Left colon (tissue), 2 donors: ENCODE measurements at regions not wholly inside any gene's neighbourhood (a gene's known extent, or its start where the extent isn't known, plus 50 kb on each side); places are given as distances from the start of the nearest gene placed in this dataset.
"Not testable (repeated sequence)": the region's sequence is repeated elsewhere in the genome, so short reads cannot be mapped to it uniquely, and the experiment has no call there.

Source experiments
- ATAC-seq: fragments of 200-7000 bp; cut with Tn5 transposase; one replicate; pipeline ENCODE4 v1.9.1; 2020; ENCODE audit warnings: mild to moderate bottlenecking, moderate library complexity
- DNase-seq, 2 donors: peaks; one replicate each; pipeline ENCODE4 v3.0.0-alpha.2; 2020
- intact Hi-C, 2 donors: fragments of 100-400 bp; cut with DNase I in 1 of 2; cut with micrococcal nuclease in 1 of 2; formaldehyde crosslinking; loops; one replicate each; pipeline versions ENCODE4 v1.11.2 to v1.14.0; 2022; cut with DNase I, micrococcal nuclease
- donor health status: DM: no; HTN: no; CAD: no.
- donor health status: DM: yes; HTN: yes; CAD: no.

DNA sequence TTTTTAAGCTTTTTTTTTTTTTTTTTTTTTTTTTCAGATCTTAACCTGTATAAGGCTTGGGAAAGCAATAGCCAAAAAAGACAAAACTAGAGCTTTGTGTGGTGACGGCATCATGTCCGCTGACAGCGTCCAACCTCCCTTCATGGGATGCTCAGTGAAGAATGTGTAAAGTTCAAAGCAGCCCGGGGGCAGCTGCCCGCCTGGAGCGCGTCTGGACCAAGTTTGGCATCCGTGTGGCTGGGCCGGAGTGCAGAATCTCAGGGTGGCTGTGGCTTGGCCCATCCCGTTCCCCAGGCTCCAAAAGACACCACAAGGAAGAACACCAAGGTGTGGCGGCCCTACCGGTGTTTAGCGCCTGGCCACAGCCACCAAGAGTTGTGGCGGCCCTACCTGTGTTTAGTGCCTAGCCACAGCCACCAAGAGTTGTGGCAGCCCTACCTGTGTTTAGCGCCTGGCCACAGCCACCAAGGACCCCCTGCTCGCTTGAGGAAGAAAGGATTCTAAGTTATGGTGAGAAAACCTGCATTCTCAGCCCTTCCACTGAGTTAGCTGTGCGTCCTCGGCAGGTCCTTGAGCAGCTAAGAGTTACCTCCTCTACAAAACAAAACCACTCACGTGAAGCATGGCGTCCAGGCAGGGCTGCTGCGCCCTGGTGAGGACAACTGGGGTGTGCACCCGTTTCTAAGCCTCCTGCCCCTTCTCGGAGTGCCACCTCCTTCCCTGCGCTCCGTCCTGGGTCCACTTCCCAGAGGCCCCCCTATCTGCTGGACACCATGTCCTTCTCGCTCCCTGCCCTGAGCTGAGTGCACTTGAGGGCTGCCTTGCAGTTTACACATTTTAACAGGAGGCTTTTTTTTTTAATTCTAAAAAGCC is 103.6 kb upstream of the SALL3 start:
- no peak for DNase-seq
- intact Hi-C loops, result no loop called here
- ATAC-seq, result no peak

DNA sequence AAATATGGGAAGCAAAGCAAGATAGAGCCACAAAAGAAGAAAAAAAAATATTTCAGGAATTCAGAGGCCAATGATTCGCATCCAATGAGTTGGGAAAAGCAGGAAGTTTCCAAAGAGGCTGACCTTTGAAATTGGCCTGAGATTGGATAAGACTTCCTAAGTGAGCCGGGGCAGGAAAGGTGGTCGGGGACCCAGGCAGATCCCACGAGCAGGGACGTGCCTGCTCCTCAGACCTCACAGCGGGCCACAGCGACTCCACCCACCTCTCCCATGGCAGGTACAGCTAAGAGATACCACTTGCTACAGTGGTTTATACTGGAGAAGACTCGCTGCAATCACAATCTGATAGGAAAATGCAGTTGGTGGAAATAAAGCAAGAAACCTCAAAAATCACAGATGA is 102.8 kb upstream of the SALL3 start:
- DNase-seq (no peak), ATAC-seq (no peak)
- intact Hi-C loops, result no loop called here

DNA sequence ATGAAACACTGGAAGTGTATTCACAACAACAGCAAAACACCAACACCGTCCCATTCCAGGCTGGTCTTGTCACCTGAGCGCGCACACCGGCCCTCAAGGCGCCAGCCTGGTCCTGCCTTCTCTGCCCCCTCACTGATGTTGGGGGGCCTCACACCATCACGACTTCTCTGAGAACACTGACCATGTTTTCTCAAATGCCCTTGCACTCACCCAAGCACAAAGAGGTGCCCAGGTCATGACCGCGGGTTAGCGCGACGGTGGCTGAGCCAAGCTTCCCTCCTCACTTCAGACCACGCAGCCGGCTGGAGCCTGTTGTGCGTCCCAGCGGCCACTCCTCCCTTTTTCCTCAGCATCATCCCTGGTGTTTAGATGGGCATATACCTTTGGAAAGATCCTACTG is 101.3 kb upstream of the SALL3 start:
- ATAC-seq, result no peak
- no peak for DNase-seq
- intact Hi-C loops, result no loop called here

DNA sequence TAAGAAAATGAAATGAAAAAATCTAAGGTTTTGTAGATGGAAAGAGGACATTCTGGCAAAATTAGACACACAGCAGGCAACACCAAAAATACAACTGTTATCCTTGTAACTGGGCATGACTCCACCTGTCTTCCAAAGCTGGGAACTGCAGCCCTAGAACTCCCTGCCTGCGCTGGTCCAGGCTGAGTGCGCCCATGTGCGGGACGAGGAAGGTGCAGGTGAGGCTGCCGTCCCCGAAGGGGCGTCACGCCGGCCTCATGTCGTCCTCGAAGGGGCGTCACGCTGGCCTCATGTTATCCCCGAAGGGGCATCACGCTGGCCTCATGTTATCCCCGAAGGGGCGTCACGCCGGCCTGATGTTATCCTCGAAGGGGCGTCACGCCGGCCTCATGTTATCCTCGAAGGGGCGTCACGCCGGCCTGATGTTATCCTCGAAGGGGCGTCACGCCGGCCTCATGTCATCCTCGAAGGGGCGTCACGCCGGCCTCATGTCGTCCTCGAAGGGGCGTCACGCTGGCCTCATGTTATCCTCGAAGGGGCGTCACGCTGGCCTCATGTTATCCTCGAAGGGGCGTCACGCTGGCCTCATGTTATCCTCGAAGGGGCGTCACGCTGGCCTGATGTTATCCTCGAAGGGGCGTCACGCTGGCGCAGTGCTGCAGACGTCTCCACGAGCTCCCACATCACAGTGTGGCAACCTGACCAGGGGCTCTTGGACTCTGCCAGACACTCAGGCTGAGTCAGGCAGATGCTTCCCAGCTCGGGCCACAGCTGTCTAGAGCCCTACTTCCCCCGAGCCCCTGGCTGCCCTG is 100.3 kb upstream of the SALL3 start:
- intact Hi-C loops, result not testable (repeated sequence)
- peak; percentile 36 for ATAC-seq
- DNase-seq, result peak in 1 of 2 donors; percentile 15

DNA sequence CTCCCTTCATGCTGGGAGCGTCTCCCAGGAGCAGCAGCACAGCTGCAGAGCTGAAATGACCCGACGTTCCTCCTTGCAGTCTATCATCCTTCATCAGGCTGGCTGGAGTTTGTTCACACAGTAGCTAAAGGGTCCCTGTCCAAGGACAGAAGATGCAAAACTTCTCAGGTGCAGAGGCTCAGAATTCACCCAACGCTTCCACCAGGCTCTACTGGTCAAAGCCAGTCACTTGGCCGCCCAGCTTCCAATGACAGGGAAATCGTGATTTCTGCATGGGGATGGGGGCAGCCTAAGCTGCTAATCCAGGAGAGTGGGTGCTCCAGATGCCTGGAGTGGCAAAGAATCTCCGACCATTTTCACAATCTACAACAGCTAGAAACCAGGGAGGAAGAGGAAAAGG is 97.0 kb upstream of the SALL3 start:
- DNase-seq (no peak), ATAC-seq (no peak)
- intact Hi-C loops, result no loop called here

DNA sequence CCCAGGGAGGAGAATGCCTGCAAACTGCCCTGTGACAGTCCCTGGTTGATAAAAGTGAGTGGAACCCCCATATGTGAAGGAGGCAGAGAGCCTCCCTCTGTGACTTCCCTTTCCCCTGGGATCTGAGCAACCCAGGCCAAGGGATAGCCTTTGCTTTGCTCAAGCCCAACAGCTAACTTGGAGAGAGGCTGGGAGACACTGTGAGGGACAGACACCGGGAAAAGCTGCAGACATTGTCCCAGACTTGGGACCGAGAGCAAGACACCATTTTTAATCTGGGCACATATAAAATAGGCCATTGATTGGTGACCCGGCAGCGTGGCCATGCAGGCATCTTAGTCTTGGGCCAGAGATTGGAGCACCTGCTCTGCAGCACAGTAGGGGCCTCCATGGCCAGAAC is 96.1 kb upstream of the SALL3 start:
- no peak for ATAC-seq
- intact Hi-C loops, result no loop called here
- DNase-seq, result no peak

DNA sequence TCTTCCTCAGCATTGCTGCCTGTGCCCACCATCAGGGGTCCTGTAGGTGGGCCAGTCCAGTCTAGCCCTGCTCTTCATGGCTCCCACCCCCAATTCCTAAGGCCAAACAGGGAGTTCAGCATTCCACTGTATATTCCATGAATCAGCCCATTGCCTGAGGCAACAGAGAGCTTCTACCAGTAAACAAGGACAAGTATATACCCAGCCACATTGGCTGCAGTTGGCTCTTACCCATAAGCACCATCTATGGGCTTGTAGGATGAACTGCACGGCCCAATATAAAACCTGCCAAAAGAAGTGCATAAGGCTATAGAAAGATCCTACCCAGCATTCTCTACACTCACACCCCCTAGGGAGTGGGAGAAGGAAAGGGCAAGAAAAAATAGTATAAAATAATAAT is 95.1 kb upstream of the SALL3 start:
- no peak for DNase-seq
- intact Hi-C loops, result no loop called here
- ATAC-seq, result no peak

DNA sequence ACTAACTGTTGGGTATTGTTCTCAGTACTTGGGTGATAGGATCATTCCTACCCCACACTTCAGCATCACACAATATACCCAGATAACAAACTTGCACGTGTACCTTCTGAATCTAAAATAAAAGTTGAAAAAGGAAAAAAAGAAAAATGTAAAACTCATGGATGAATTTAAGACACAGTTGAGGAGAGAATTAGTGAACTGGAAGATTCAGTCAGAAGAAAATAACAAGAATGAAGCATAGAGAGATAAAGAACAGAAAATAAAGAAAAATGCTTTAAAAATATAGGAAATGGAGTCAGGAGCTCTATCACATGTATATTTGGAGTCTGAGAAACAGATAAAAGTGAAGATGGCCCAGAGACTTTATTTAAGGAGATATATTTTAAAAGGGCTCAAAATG is 90.4 kb upstream of the SALL3 start:
- DNase-seq (no peak), ATAC-seq (no peak)
- intact Hi-C loops, result no loop called here

DNA sequence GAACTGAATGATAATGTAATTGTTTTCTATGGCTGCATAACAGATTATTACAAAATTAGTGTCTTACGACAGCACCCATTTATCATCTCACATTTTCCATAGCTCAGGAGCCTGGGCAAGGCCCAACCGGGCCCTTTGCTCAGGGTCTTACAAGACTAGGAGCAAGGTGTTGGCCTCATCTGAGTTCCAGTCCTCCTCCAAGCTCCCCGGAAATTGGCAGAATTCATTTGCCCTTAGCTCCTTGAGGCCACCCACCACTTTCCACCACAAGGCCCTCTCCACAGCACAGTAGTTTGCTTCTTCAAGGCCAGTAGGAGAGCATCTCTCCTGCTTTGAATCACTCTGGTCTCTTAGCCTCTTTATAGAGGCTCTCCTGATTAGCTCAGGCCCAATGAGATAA is 89.2 kb upstream of the SALL3 start:
- intact Hi-C loops, result no loop called here
- ATAC-seq, result no peak
- DNase-seq, result no peak

DNA sequence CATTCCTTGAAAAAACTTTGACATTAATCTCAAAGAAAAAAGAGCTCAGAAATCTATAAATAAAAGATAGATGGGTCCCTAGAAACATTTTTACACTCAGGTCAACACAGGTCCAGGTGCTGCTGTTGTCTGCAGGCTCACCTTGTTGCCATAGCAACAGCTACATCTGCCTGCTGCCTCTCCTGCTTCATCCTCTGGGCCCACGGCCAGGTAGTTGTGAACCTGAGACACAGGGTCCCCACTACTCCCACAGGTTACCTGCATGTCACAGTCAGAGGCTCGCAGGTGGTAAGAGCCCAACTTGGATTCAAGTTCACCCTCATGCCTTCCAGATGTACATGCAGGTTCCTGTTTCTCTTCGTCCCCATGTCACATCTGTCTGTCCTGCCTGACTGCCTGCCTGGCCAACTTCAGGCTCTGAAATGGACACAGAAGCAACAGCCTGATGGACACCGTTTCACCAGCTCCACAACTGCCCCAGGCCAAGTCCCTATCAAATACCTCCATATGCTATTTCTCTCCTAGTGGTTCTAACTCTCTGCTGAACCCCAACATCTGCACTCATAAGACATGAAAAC is 88.3 kb upstream of the SALL3 start:
- ATAC-seq (no peak), DNase-seq (no peak)
- intact Hi-C loops, result no loop called here

DNA sequence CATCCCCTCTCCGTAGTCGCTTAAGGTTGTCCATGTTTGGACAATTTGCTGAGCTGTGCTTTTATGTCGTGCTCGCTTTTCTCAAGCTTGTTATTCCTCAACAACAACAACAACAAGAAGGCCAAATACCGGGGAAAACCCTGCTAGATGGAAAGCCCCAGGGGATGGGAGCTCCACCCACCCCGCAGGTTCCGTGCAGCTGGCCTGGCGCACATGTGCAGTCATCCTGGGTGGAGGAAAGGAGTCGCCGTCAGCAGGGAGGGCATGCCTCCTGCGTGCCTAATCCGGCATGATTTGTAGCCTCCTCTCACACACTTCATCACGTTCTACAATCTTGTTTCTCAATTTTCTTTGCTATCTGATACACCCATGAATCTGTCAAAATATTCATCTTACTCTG is 87.4 kb upstream of the SALL3 start:
- ATAC-seq (no peak), DNase-seq (no peak)
- intact Hi-C loops, result no loop called here

DNA sequence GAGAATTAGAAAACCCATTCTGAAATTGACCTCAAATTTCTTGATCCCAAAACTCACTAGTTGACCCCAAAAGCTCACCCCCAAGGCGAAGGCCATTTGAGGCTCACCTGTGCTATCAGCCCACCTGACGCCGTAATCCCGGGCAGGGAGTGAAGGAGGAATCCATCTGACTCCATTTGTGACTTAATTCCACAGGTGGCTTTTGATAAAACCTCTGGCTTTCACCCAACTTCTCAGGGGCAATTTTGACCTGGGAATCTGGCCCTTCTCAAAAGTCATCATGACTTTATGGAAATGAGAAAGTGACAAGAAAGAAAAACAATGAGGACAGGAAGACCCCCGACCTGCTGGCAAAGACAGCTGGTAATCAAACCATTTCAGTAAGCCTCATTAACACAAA is 86.9 kb upstream of the SALL3 start:
- DNase-seq, result no peak
- intact Hi-C loops, result no loop called here
- ATAC-seq, result no peak

DNA sequence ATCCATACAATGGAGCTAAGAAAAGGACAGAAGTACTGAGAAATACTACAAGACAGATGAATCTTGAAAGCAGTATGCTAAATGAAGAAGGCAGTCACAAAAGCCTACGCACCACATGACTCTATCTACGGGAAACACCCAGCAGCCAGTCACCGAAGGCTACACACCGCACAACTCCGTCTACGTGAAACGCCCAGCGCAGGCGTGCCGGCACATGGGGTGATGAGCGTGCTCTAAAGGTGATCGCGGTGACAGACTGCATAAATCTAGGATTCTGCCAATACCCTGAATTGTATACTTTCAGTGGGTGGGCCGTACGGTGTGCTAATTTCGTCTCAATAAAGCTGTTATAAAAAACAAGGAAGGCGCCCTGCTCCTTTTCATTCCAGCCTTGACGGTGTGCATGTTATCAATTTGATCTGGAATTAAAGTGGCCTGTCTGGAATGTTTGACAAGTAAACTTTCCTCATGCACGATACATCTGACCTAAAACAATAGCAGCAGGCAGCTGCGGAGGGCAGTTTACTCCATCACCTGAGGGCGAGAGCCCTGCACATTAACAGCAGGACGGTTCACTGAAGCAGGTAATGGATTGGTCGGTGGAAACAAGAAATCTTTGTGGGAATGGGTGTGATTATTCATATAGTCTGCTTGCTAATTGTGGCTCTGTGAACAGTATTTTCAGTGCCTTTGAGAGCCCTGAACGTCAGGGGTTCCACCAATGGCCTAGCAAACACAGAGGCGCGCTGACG is 86.2 kb upstream of the SALL3 start:
- DNase-seq (no peak), ATAC-seq (no peak)
- intact Hi-C loops, result no loop called here

DNA sequence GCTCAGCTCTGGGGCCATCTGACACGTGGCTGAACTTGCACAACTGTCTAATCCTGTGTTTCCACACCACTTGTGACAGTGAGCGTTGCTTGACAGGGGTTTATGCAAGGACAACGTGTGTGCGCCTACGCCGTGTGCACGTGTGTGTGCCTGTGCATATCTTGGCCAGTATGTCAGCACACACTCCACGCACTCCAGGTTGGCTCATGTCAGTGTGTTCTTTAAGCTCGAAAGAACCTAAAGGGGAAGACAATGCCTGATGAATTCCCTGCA is 85.6 kb upstream of the SALL3 start:
- no peak for DNase-seq
- intact Hi-C loops, result no loop called here
- no peak for ATAC-seq

DNA sequence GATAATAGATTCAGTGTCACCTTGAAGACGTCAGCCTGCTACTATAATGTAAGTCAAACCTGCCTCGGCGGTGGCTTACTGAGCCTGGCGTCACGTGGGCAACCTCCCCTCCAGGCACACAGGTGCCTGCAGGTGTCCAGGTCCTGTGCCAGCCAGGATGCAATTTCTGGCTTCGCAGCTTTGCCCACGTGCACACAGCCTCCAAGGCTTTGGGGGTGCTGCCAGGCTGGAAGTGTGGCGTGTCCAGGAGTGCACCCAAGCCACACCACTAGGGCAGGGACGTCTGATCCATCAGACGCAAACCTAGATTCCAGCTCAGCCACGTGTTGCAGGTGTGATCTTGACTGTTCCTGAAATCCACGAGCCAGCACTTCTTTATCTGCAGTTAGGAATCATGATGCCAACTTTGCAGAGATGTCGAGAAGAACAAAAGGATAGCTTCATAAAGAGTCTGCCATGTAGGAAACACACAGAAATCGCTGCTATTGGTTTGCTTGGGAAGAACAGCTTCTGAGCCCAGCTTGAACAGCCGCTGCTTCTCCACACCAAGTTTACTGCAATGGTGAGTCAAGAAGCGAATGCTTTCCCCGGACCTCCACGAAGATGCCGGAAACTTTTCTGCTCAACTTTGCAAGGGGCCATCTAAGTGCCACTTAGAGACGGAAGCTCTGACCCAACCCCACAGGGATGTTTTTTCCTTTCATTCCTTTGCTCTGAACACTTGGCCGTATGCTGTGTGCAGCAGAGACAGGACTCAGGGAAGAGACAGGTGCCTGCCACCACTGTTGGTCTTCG is 84.2 kb upstream of the SALL3 start:
- intact Hi-C loops, result no loop called here
- no peak for ATAC-seq
- no peak for DNase-seq

DNA sequence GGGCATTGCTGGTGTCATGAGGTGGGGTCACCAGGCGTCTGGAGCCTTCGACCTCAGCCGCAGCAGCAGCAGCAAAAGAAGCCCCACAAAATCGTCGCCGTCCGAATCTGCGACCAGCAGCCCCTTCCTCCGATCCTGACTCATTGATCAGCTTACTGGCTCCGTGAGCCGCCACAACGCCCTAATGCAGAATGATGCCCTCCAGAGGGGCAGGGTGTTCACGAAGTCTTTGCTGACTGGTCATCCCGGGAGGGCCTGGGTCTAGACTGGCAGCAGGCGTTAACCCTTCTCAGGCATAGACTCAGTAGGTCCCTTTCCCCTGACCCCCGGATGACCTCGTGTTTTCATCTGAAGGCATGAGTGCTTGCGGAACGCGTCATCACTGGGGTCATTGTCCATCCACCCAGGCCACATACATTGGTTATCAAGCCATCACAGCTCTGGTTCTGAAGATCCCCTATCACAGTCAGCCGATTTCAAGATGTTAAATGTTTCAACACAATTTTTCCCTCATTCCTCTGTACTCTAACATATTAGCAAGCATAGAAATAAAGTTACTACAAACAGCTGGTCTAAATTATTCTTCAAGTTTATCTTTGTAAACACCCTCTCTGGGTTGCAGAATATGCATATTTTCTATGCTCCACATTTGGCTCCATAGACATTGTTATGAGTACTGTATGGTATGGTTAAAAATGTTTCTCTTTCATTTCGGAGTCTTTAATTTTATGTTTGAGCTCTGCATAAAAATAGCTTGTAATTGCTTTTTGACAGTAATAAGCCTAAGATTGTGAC is 83.3 kb upstream of the SALL3 start:
- ATAC-seq, result no peak
- intact Hi-C loops, result no loop called here

DNA sequence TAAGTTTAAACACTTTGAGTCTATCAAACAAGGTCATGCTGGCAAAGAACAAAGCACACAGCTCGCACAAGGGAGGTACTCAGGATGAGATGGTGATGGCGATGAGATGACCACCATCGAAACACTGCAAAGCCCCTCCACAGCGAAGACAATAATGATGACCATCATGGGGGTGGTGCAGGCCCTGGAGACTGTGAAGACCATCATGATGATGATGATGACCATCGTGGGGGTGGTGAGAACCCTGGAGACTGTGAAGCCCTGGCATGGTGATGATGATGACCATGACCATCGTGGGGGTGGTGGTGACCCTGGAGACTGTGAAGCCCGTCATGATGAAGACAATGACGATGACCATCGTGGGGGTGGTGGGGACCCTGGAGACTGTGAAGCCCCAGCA is 81.6 kb upstream of the SALL3 start:
- ATAC-seq (no peak), DNase-seq (no peak)
- intact Hi-C loops, result no loop called here

More for the DNA sequence above, 83.3 kb upstream of the SALL3 start:
- no peak for DNase-seq

DNA sequence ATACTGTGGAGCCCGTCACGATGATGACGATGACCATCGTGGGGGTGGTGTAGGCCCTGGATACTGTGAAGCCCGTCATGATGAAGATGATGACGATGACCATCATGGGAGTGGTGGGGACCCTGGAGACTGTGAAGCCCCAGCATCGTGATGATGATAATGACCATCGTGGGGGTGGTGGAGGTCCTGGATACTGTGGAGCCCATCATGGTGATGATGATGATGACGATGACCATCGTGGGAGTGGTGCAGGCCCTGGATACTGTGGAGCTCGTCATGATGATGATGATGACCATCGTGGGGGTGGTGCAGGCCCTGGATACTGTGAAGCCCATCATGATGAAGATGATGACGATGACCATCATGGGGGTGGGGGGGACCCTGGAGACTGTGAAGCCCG is 81.0 kb upstream of the SALL3 start:
- DNase-seq (no peak), ATAC-seq (no peak)
- intact Hi-C loops, result no loop called here
